NCI-H524 (cell line): ENCODE measurements at regions not wholly inside any gene's neighbourhood (a gene's known extent, or its start where the extent isn't known, plus 50 kb on each side); places are given as distances from the start of the nearest gene placed in this dataset.
A peak's percentile ranks its signal among the peaks of the same experiment; 100 is the strongest.

Experiments
- DNase-seq, 2 experiments: peaks; one replicate each; lab custom pipeline; 2025; lab: John Stamatoyannopoulos, UW

GRCh38 chr2:67516899-67517530, 119.9 kb downstream of the ETAA1 start:
- peak; percentile 12 to 24 for DNase-seq

GRCh38 chr2:67522148-67522547, 125.0 kb downstream of the ETAA1 start:
- DNase-seq, result no peak

- no peak for DNase-seq
Observed at GRCh38 chr2:67524213-67524612, 127.1 kb downstream of the ETAA1 start.

GRCh38 chr2:67524777-67525176, 127.6 kb downstream of the ETAA1 start:
- DNase-seq, result no peak

- DNase-seq, result no peak
Observed at GRCh38 chr2:67526283-67526682, 129.2 kb downstream of the ETAA1 start.

- DNase-seq, result no peak
Observed at GRCh38 chr2:67528320-67528719, 131.2 kb downstream of the ETAA1 start.

- no peak for DNase-seq
Observed at GRCh38 chr2:67532387-67532786, 135.3 kb downstream of the ETAA1 start.

GRCh38 chr2:67534745-67535144, 137.6 kb downstream of the ETAA1 start:
- DNase-seq, result no peak

GRCh38 chr2:67540962-67541361, 143.8 kb downstream of the ETAA1 start:
- no peak for DNase-seq

GRCh38 chr2:67544286-67544685, 147.2 kb downstream of the ETAA1 start:
- DNase-seq, result no peak

- DNase-seq, result no peak
Observed at GRCh38 chr2:67548317-67549201, 151.4 kb downstream of the ETAA1 start.

- no peak for DNase-seq
Observed at GRCh38 chr2:67559156-67559555, 162.0 kb downstream of the ETAA1 start.

GRCh38 chr2:67560771-67561456, 163.8 kb downstream of the ETAA1 start:
- no peak for DNase-seq

GRCh38 chr2:67561457-67561965, 164.4 kb downstream of the ETAA1 start:
- no peak for DNase-seq

- no peak for DNase-seq
Observed at GRCh38 chr2:67564076-67564475, 166.9 kb downstream of the ETAA1 start.

- DNase-seq, result no peak
Observed at GRCh38 chr2:67564626-67565025, 167.5 kb downstream of the ETAA1 start.

- DNase-seq, result no peak
Observed at GRCh38 chr2:67565262-67565661, 168.1 kb downstream of the ETAA1 start.

- no peak for DNase-seq
Observed at GRCh38 chr2:67565761-67566160, 168.6 kb downstream of the ETAA1 start.

- no peak for DNase-seq
Observed at GRCh38 chr2:67566285-67566684, 169.2 kb downstream of the ETAA1 start.

- DNase-seq, result no peak
Observed at GRCh38 chr2:67566958-67567635, 170.0 kb downstream of the ETAA1 start.

- DNase-seq, result no peak
Observed at GRCh38 chr2:67567886-67568285, 170.8 kb downstream of the ETAA1 start.

- no peak for DNase-seq
Observed at GRCh38 chr2:67570611-67571010, 173.5 kb downstream of the ETAA1 start.
